ENCODE measurements at regions not wholly inside any gene's neighbourhood (a gene's known extent, or its start where the extent isn't known, plus 50 kb on each side); places are given as distances from the start of the nearest gene placed in this dataset.

- TF ChIP-seq POLR2AphosphoS5 (IDR thresholded peaks at IDR 0.05) (peak; percentile 40), CTCF (IDR thresholded peaks at IDR 0.05) (no peak)
These were observed 138.8 kb downstream of the PCSK1 start for GRCh38 chr5:96293966-96294883.

All from gastroesophageal sphincter (tissue), 3 donors.